WTC11 (cell line): ENCODE measurements at regions not wholly inside any gene's neighbourhood (a gene's known extent, or its start where the extent isn't known, plus 50 kb on each side); places are given as distances from the start of the nearest gene placed in this dataset.

ENCODE experiments used
- ATAC-seq: fragments of 200-7000 bp; cut with Tn5 transposase; 2 replicates; pipeline ENCODE4 v1.10.0; 2021; ENCODE audit warnings: mild to moderate bottlenecking, moderate library complexity
- CTCF ChIA-PET: fragments of 300-600 bp; sonication (Branson Sonifier 250); formaldehyde crosslinking; loops from one replicate; lab custom pipeline; 2021; ENCODE audit warnings: antibody characterized with exemption; lab: Charles Lee
- POLR2A ChIA-PET: fragments of 350-600 bp; sonication (Branson Sonifier 250); formaldehyde crosslinking; loops from one replicate; lab custom pipeline; 2021; ENCODE audit warnings: antibody characterized with exemption; lab: Charles Lee
- DNase-seq: peaks from one replicate; pipeline ENCODE4 v3.0.0; 2021; ENCODE audit warnings: low spot score
- H3K27ac Mint-ChIP-seq: 2 replicates; pipeline ENCODE4 v1.8.0; 2021; ENCODE audit warnings: mixed read lengths
- H3K27me3 Mint-ChIP-seq: 2 replicates; pipeline ENCODE4 v1.8.0; 2021; ENCODE audit warnings: low read depth, mild to moderate bottlenecking, moderate library complexity, mixed read lengths
- H3K36me3 Mint-ChIP-seq: 2 replicates; pipeline ENCODE4 v1.8.0; 2021; ENCODE audit warnings: mixed read lengths
- H3K4me1 Mint-ChIP-seq: 2 replicates; pipeline ENCODE4 v1.8.0; 2022; ENCODE audit warnings: mixed read lengths
- H3K4me3 Mint-ChIP-seq: 2 replicates; pipeline ENCODE4 v1.8.0; 2021; ENCODE audit warnings: mild to moderate bottlenecking, moderate library complexity, mixed read lengths
- H3K9me3 Mint-ChIP-seq: 2 replicates; pipeline ENCODE4 v1.8.0; 2021; ENCODE audit warnings: mixed read lengths
- CTCF ChIP-seq: fragments of 200-600 bp; IDR thresholded peaks from 2 replicates; pipeline ENCODE4 v1.8.0; 2022; ENCODE audit warnings: antibody characterized with exemption
- EMX1 ChIP-seq: fragments of 250-450 bp; sonication (Bioruptor Pico); IDR thresholded peaks from 2 replicates; pipeline ENCODE4 v1.8.0; 2021; ENCODE audit warnings: mild to moderate bottlenecking
- FOXP4 ChIP-seq: sonication (generic); formaldehyde crosslinking; IDR thresholded peaks from 2 replicates; pipeline ENCODE4 v1.8.0; 2022; ENCODE audit warnings: mild to moderate bottlenecking, missing genetic modification reagents
- GTF2I ChIP-seq: fragments of 250-450 bp; sonication (Bioruptor Pico); conservative IDR thresholded peaks from 2 replicates; pipeline ENCODE4 v1.4.0; 2021; ENCODE audit warnings: mild to moderate bottlenecking
- IRF1 ChIP-seq: sonication (generic); formaldehyde crosslinking; IDR thresholded peaks from 2 replicates; pipeline ENCODE4 v1.8.0; 2023; ENCODE audit warnings: missing genetic modification reagents
- NFYB ChIP-seq: sonication (generic); formaldehyde crosslinking; conservative IDR thresholded peaks from 2 replicates; pipeline ENCODE4 v1.8.0; 2022; ENCODE audit warnings: low read depth, missing genetic modification reagents
- NR2C2 ChIP-seq: sonication (generic); formaldehyde crosslinking; IDR thresholded peaks from 2 replicates; pipeline ENCODE4 v1.8.0; 2022; ENCODE audit warnings: mild to moderate bottlenecking, missing genetic modification reagents
- OVOL2 ChIP-seq: fragments of 250-450 bp; sonication (Bioruptor Pico); IDR thresholded peaks from 2 replicates; pipeline ENCODE4 v1.9.0; 2021; ENCODE audit warnings: mild to moderate bottlenecking, borderline replicate concordance
- SMAD4 ChIP-seq: sonication (generic); formaldehyde crosslinking; IDR thresholded peaks from 2 replicates; pipeline ENCODE4 v1.8.0; 2022; ENCODE audit warnings: mild to moderate bottlenecking, missing genetic modification reagents
- ZBTB21 ChIP-seq: sonication (generic); formaldehyde crosslinking; IDR thresholded peaks from 2 replicates; pipeline ENCODE4 v1.8.1; 2023; ENCODE audit warnings: mild to moderate bottlenecking, missing genetic modification reagents, borderline replicate concordance
- ZNF263 ChIP-seq: sonication (generic); formaldehyde crosslinking; IDR thresholded peaks from 2 replicates; pipeline ENCODE4 v1.8.1; 2022; ENCODE audit warnings: low read depth, mild to moderate bottlenecking, moderate library complexity, missing genetic modification reagents
- ZNF423 ChIP-seq: fragments of 250-450 bp; sonication (Bioruptor Pico); IDR thresholded peaks from 2 replicates; pipeline ENCODE4 v2.1.2; 2022; ENCODE audit warnings: mild to moderate bottlenecking, moderate library complexity
- ZNF425 ChIP-seq: fragments of 250-450 bp; sonication (Bioruptor Pico); conservative IDR thresholded peaks from 2 replicates; pipeline ENCODE4 v1.9.0; 2021; ENCODE audit warnings: mild to moderate bottlenecking
- TF ChIP-seq, protein P1 (sequence below): sonication (generic); formaldehyde crosslinking; IDR thresholded peaks from 2 replicates; pipeline ENCODE4 v1.8.1; 2022; ENCODE audit warnings: low read depth, missing genetic modification reagents, borderline replicate concordance
- TF ChIP-seq, protein P2 (sequence below): fragments of 250-450 bp; sonication (Bioruptor Pico); IDR thresholded peaks from 2 replicates; pipeline ENCODE4 v1.9.0; 2021; ENCODE audit warnings: mild to moderate bottlenecking, borderline replicate concordance
- TF ChIP-seq, protein P3 (sequence below): sonication (generic); formaldehyde crosslinking; IDR thresholded peaks from 2 replicates; pipeline ENCODE4 v1.8.1; 2023; ENCODE audit warnings: mild to moderate bottlenecking, missing genetic modification reagents, borderline replicate concordance
- TF ChIP-seq, protein P4 (sequence below): fragments of 250-450 bp; sonication (Bioruptor Pico); IDR thresholded peaks from 2 replicates; pipeline ENCODE4 v1.9.0; 2021; ENCODE audit warnings: mild to moderate bottlenecking
- TF ChIP-seq, protein P5 (sequence below): sonication (generic); formaldehyde crosslinking; IDR thresholded peaks from 2 replicates; pipeline ENCODE4 v1.8.0; 2022; ENCODE audit warnings: mild to moderate bottlenecking, missing genetic modification reagents

GRCh38 chr2:41194230-41194629 lies 742.3 kb upstream of the SLC8A1 start (continued):
- TF ChIP-seq, protein P1, sequence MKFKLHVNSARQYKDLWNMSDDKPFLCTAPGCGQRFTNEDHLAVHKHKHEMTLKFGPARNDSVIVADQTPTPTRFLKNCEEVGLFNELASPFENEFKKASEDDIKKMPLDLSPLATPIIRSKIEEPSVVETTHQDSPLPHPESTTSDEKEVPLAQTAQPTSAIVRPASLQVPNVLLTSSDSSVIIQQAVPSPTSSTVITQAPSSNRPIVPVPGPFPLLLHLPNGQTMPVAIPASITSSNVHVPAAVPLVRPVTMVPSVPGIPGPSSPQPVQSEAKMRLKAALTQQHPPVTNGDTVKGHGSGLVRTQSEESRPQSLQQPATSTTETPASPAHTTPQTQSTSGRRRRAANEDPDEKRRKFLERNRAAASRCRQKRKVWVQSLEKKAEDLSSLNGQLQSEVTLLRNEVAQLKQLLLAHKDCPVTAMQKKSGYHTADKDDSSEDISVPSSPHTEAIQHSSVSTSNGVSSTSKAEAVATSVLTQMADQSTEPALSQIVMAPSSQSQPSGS (CRISPR knock-in tag), result no peak
- TF ChIP-seq ZBTB21 (CRISPR knock-in tag) (no peak), NFYB (CRISPR knock-in tag) (no peak), IRF1 (CRISPR knock-in tag) (no peak), NR2C2 (no peak)
- TF ChIP-seq, protein P2, sequence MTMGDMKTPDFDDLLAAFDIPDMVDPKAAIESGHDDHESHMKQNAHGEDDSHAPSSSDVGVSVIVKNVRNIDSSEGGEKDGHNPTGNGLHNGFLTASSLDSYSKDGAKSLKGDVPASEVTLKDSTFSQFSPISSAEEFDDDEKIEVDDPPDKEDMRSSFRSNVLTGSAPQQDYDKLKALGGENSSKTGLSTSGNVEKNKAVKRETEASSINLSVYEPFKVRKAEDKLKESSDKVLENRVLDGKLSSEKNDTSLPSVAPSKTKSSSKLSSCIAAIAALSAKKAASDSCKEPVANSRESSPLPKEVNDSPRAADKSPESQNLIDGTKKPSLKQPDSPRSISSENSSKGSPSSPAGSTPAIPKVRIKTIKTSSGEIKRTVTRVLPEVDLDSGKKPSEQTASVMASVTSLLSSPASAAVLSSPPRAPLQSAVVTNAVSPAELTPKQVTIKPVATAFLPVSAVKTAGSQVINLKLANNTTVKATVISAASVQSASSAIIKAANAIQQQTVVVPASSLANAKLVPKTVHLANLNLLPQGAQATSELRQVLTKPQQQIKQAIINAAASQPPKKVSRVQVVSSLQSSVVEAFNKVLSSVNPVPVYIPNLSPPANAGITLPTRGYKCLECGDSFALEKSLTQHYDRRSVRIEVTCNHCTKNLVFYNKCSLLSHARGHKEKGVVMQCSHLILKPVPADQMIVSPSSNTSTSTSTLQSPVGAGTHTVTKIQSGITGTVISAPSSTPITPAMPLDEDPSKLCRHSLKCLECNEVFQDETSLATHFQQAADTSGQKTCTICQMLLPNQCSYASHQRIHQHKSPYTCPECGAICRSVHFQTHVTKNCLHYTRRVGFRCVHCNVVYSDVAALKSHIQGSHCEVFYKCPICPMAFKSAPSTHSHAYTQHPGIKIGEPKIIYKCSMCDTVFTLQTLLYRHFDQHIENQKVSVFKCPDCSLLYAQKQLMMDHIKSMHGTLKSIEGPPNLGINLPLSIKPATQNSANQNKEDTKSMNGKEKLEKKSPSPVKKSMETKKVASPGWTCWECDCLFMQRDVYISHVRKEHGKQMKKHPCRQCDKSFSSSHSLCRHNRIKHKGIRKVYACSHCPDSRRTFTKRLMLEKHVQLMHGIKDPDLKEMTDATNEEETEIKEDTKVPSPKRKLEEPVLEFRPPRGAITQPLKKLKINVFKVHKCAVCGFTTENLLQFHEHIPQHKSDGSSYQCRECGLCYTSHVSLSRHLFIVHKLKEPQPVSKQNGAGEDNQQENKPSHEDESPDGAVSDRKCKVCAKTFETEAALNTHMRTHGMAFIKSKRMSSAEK (CRISPR knock-in tag), result no peak

DNA sequence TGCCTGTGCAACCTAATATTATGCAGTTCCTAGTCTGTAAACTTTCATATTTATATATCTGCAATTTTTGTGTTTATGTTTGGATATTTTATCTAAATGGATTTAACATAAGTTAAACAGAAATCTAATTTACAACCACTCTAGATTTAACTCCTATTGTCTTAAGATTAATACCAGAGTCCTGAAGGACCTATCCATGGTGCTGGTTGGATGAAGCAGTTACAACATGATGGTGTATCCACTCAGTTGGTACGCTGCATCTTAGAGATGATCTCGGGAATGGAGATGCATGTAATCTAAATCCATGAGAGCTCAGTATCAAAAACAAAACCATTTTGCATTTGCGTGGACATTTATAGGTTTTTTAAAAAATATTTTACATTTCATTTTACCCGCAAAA lies 745.9 kb upstream of the SLC8A1 start:
- peaks cover 8% of the 10 kb centered on the region for H3K4me1 Mint-ChIP-seq
- H3K27ac Mint-ChIP-seq, result no peak overlapping the region
- H3K9me3 Mint-ChIP-seq, result peaks cover 3% of the 10 kb centered on the region
- H3K4me3 Mint-ChIP-seq, result no peak overlapping the region
- H3K27me3 Mint-ChIP-seq, result no peaks in the 10 kb centered on the region
- ChIA-PET POLR2A (no interaction called here), CTCF (no interaction called here)
- no peak for DNase-seq
- H3K36me3 Mint-ChIP-seq, result no peaks in the 10 kb centered on the region
- ATAC-seq, result 0 out of 2 replicates have a peak, but pooled peaks have one; percentile 36
- TF ChIP-seq, protein P3, sequence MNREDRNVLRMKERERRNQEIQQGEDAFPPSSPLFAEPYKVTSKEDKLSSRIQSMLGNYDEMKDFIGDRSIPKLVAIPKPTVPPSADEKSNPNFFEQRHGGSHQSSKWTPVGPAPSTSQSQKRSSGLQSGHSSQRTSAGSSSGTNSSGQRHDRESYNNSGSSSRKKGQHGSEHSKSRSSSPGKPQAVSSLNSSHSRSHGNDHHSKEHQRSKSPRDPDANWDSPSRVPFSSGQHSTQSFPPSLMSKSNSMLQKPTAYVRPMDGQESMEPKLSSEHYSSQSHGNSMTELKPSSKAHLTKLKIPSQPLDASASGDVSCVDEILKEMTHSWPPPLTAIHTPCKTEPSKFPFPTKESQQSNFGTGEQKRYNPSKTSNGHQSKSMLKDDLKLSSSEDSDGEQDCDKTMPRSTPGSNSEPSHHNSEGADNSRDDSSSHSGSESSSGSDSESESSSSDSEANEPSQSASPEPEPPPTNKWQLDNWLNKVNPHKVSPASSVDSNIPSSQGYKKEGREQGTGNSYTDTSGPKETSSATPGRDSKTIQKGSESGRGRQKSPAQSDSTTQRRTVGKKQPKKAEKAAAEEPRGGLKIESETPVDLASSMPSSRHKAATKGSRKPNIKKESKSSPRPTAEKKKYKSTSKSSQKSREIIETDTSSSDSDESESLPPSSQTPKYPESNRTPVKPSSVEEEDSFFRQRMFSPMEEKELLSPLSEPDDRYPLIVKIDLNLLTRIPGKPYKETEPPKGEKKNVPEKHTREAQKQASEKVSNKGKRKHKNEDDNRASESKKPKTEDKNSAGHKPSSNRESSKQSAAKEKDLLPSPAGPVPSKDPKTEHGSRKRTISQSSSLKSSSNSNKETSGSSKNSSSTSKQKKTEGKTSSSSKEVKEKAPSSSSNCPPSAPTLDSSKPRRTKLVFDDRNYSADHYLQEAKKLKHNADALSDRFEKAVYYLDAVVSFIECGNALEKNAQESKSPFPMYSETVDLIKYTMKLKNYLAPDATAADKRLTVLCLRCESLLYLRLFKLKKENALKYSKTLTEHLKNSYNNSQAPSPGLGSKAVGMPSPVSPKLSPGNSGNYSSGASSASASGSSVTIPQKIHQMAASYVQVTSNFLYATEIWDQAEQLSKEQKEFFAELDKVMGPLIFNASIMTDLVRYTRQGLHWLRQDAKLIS (CRISPR knock-in tag), result no peak
- TF ChIP-seq, protein P4, sequence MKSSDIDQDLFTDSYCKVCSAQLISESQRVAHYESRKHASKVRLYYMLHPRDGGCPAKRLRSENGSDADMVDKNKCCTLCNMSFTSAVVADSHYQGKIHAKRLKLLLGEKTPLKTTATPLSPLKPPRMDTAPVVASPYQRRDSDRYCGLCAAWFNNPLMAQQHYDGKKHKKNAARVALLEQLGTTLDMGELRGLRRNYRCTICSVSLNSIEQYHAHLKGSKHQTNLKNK (CRISPR knock-in tag), result no peak
- TF ChIP-seq SMAD4 (CRISPR knock-in tag) (no peak), ZNF263 (no peak), ZNF423 (no peak), FOXP4 (CRISPR knock-in tag) (no peak), CTCF (no peak), EMX1 (CRISPR knock-in tag) (no peak), OVOL2 (CRISPR knock-in tag) (no peak), GTF2I (CRISPR knock-in tag) (no peak), ZNF425 (no peak)
- TF ChIP-seq, protein P5, sequence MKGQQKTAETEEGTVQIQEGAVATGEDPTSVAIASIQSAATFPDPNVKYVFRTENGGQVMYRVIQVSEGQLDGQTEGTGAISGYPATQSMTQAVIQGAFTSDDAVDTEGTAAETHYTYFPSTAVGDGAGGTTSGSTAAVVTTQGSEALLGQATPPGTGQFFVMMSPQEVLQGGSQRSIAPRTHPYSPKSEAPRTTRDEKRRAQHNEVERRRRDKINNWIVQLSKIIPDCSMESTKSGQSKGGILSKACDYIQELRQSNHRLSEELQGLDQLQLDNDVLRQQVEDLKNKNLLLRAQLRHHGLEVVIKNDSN (CRISPR knock-in tag), result no peak
